Gastrocnemius medialis (tissue), 4 donors: ENCODE measurements at regions not wholly inside any gene's neighbourhood (a gene's known extent, or its start where the extent isn't known, plus 50 kb on each side); places are given as distances from the start of the nearest gene placed in this dataset.

Source experiments
- ATAC-seq, 2 donors: fragments of 150-250 bp; one replicate each; pipeline ENCODE4 v1.9.1; 2016
- DNase-seq, 2 donors: peaks; one replicate each; pipeline ENCODE4 v3.0.0-alpha.2; 2019
- H3K27ac ChIP-seq, 4 donors: fragments of 200-600 bp; sonication (generic); 1 replicate in 1 of 4; 2 replicates in 3 of 4; pipeline ENCODE4 v1.5.1; 2016 to 2018; ENCODE audit warnings: mild to moderate bottlenecking in 2 of 4, moderate library complexity in 1 of 4
- H3K27me3 ChIP-seq, 3 donors: fragments of 200-600 bp; sonication (generic) in 2 of 3; 1 replicate in 1 of 3; 2 replicates in 2 of 3; pipeline versions ENCODE4 v1.5.1 to v1.6.0; 2016 to 2019; ENCODE audit warnings: mild to moderate bottlenecking in 1 of 3, moderate library complexity in 1 of 3
- H3K36me3 ChIP-seq, 2 donors: fragments of 200-600 bp; sonication (generic) in 1 of 2; one replicate each; pipeline ENCODE4 v1.5.1; 2017 to 2018
- H3K4me1 ChIP-seq, 2 donors: fragments of 200-600 bp; sonication (generic) in 1 of 2; one replicate each; pipeline ENCODE4 v1.5.1; 2016 to 2017; ENCODE audit warnings: mild to moderate bottlenecking in 2 of 2
- H3K4me3 ChIP-seq, 4 donors: fragments of 200-600 bp; sonication (generic) in 3 of 4; 1 replicate in 1 of 4; 2 replicates in 3 of 4; pipeline ENCODE4 v1.5.1; 2016 to 2019; ENCODE audit warnings: mild to moderate bottlenecking in 2 of 4
- H3K9me3 ChIP-seq, 3 donors: fragments of 200-600 bp; sonication (generic) in 2 of 3; 1 replicate in 1 of 3; 2 replicates in 2 of 3; pipeline ENCODE4 v1.5.1; 2016 to 2019
- POLR2A ChIP-seq, 2 donors: fragments of 450-650 bp; IDR thresholded peaks; one replicate each; pipeline ENCODE4 v1.6.1; 2017; ENCODE audit warnings: antibody characterized with exemption in 2 of 2, mild to moderate bottlenecking in 2 of 2, moderate library complexity in 2 of 2
- in situ Hi-C, 4 donors: fragments of 200-750 bp; cut with MboI; loops; one replicate each; pipeline versions ENCODE4 v1.15.0 to v1.8.0; 2017; ENCODE audit warnings: low sequenced_read_pairs in 4 of 4
- intact Hi-C: fragments of 100-400 bp; cut with DNase I; formaldehyde crosslinking; loops from one replicate; pipeline ENCODE4 v1.15.1; 2023; ENCODE audit warnings: low total_unique reads
- TF ChIP-seq, protein P1 (sequence below), 5 experiments: fragments of 450-650 bp in 3 of 5; fragments of 200-600 bp in 2 of 5; sonication (generic) in 2 of 5; IDR thresholded peaks in 4 of 5; conservative IDR thresholded peaks in 1 of 5; 1 replicate in 4 of 5; 2 replicates in 1 of 5; pipeline ENCODE4 v1.5.1; 2016 to 2019; ENCODE audit warnings: antibody characterized with exemption in 5 of 5, mild to moderate bottlenecking in 3 of 5, moderate library complexity in 3 of 5

DNA sequence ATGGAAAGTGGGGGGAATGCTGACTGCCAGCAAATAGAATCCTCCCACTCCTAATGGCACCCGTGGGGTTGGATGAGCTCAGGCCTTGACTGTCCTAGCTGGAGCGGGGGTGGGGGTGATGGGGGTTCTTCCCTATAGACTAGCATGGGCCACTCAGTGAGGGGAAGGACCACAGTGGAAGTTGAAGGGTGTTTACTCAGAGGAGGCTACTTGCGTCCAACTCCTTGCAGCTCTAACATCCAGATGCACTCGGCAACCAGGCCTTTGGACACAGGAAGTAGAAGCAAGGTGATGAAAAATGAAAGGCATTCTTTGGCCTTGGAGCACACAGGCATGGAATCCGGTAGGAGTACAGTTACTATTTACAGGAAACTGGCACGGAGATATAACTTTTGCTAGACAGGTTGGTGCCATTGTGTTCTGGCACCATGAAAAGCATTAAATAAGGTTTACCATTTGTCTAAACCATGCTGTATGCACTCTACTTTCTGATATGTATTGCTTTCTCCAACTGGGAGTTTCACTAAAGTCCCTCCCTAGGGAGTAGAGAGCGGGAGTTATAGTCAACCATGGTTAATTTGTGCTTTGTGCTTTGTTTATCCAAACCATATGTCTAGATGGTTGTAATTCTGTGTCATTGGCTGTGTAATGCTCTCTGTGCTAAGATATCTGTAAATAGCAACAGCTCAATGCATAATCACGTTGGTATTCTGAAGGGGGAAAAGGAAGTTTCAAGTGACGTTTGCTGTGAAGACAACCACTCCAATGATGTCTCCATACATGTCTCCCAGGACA, 125.3 kb downstream of the TSHZ3 start:
- intact Hi-C loops (no loop called here), in situ Hi-C loops (no loop called here)
- peaks cover 0 to 4% of the 10 kb centered on the region in 2 donors for H3K4me1 ChIP-seq
- H3K27ac ChIP-seq = no peak overlapping the region
- DNase-seq (no peak), ATAC-seq (no peak)
- H3K9me3 ChIP-seq = no peaks in the 10 kb centered on the region
- H3K36me3 ChIP-seq = no peaks in the 10 kb centered on the region
- H3K27me3 ChIP-seq = no peaks in the 10 kb centered on the region
- TF ChIP-seq POLR2A (IDR thresholded peaks at IDR 0.05) = no peak
- TF ChIP-seq, protein P1, sequence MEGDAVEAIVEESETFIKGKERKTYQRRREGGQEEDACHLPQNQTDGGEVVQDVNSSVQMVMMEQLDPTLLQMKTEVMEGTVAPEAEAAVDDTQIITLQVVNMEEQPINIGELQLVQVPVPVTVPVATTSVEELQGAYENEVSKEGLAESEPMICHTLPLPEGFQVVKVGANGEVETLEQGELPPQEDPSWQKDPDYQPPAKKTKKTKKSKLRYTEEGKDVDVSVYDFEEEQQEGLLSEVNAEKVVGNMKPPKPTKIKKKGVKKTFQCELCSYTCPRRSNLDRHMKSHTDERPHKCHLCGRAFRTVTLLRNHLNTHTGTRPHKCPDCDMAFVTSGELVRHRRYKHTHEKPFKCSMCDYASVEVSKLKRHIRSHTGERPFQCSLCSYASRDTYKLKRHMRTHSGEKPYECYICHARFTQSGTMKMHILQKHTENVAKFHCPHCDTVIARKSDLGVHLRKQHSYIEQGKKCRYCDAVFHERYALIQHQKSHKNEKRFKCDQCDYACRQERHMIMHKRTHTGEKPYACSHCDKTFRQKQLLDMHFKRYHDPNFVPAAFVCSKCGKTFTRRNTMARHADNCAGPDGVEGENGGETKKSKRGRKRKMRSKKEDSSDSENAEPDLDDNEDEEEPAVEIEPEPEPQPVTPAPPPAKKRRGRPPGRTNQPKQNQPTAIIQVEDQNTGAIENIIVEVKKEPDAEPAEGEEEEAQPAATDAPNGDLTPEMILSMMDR (IDR thresholded peaks at IDR 0.05 in 4 of 5, conservative IDR thresholded peaks at IDR 0.05 in 1 of 5) = no peak
- H3K4me3 ChIP-seq = no peak overlapping the region

DNA sequence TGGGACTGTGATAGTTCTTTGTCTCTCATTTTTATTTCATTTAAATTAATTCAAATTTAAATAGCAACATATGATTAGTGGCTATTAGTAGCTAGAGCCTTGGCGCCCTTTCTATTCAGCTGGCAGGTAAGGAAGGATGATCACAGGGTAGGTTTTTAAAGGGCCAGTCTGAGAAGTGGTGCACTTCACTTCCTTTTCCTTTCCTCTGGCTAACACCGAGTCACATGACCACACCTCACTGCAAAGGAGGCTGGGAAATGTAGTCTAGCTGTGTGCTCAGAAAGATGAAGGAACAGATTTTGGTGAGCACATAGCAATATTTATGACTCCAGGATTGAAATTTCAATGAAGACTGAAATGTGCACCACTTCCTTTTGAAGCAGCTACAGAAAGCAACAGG, 128.7 kb downstream of the TSHZ3 start:
- no peaks in the 10 kb centered on the region for H3K27me3 ChIP-seq
- H3K4me1 ChIP-seq = peaks cover 0 to 4% of the 10 kb centered on the region in 2 donors
- in situ Hi-C loops = no loop called here
- intact Hi-C loops = no loop called here
- no peak overlapping the region for H3K4me3 ChIP-seq
- H3K27ac ChIP-seq = no peak overlapping the region
- DNase-seq (no peak), ATAC-seq (no peak)
- H3K36me3 ChIP-seq = no peaks in the 10 kb centered on the region
- H3K9me3 ChIP-seq = no peaks in the 10 kb centered on the region
- TF ChIP-seq, protein P1 (IDR thresholded peaks at IDR 0.05 in 4 of 5, conservative IDR thresholded peaks at IDR 0.05 in 1 of 5) = no peak
- TF ChIP-seq POLR2A (IDR thresholded peaks at IDR 0.05) = no peak

DNA sequence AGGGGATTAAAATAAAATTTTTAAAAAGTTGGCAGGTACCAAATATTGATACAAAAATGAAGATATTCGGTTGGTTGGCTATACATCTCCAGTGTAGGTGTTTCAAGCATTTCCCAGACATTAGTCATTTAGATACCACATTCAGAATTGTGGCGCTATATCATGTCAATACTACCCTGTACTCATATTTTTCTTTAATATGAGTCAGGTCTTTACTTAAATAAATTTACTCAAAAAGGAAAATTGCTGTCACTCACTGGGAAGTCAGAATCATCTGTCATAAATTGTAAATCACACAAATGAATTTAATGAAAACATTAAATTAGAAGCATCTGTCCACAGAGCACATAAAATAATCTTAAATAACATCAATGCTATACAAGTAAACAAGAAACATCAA, 134.2 kb downstream of the TSHZ3 start:
- ATAC-seq (no peak), DNase-seq (no peak)
- peaks cover 0 to 7% of the 10 kb centered on the region in 2 donors for H3K4me1 ChIP-seq
- no peaks in the 10 kb centered on the region for H3K9me3 ChIP-seq
- H3K4me3 ChIP-seq = no peak overlapping the region
- H3K27ac ChIP-seq = no peak overlapping the region
- in situ Hi-C loops = no loop called here
- H3K27me3 ChIP-seq = no peaks in the 10 kb centered on the region
- intact Hi-C loops = no loop called here
- TF ChIP-seq, protein P1 (IDR thresholded peaks at IDR 0.05 in 4 of 5, conservative IDR thresholded peaks at IDR 0.05 in 1 of 5) = no peak
- TF ChIP-seq POLR2A (IDR thresholded peaks at IDR 0.05) = no peak
- no peaks in the 10 kb centered on the region for H3K36me3 ChIP-seq

DNA sequence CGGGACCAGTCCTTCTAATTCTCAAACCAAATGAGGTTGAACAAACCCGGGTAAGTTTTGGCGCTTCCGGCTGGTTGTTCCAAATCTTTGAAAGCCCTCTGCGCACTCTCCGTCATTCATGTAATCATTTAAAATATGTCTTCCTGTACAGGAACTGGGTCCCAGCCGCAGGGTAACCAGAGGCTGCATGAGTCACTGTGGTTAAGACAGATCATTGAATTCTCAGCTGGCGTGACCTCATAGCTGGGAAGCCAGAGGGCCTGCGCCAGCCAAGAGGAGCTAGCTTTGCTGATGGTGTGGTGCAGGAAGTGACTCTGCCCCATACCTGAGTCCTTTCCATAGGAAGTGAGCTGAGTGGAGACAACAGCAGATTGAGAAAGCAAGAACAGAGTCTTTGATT, 135.2 kb downstream of the TSHZ3 start:
- H3K4me3 ChIP-seq = peak overlapping the region in 2 of 4 donors; percentile 25 to 27
- peak; percentile 97 to 99 for ATAC-seq
- in situ Hi-C loops (no loop called here), intact Hi-C loops (no loop called here)
- H3K9me3 ChIP-seq = no peaks in the 10 kb centered on the region
- peaks cover 0 to 7% of the 10 kb centered on the region in 2 donors for H3K4me1 ChIP-seq
- no peaks in the 10 kb centered on the region for H3K36me3 ChIP-seq
- H3K27ac ChIP-seq = peak overlapping the region in 2 of 4 donors; percentile 8 to 36
- H3K27me3 ChIP-seq = no peaks in the 10 kb centered on the region
- peak; percentile 56 to 74 for DNase-seq
- TF ChIP-seq, protein P1 (IDR thresholded peaks at IDR 0.05 in 4 of 5, conservative IDR thresholded peaks at IDR 0.05 in 1 of 5) = no peak
- no peak for TF ChIP-seq POLR2A (IDR thresholded peaks at IDR 0.05)
